ENCODE measurements at regions not wholly inside any gene's neighbourhood (a gene's known extent, or its start where the extent isn't known, plus 50 kb on each side); places are given as distances from the start of the nearest gene placed in this dataset.

- no peak for TF ChIP-seq POLR2A (IDR thresholded peaks at IDR 0.05; ENCODE audit: low read depth, low read length)
- TF ChIP-seq POLR2AphosphoS5 (IDR thresholded peaks at IDR 0.05; ENCODE audit: low read depth, low read length): no peak
- TF ChIP-seq SPI1 (IDR thresholded peaks at IDR 0.05; ENCODE audit: low read depth, low read length): no peak
- no peak for TF ChIP-seq TAF1 (IDR thresholded peaks at IDR 0.05; ENCODE audit: low read depth, low read length)
- no peak for TF ChIP-seq PAX5 (IDR thresholded peaks at IDR 0.05; ENCODE audit: insufficient read depth, low read length, severe bottlenecking)
- no peak for TF ChIP-seq POU2F2 (IDR thresholded peaks at IDR 0.05; ENCODE audit: low read depth, low read length)
These were observed 247.3 kb downstream of the SIPA1L2 start for GRCh38 chr1:232382671-232383070.
